OCI-LY3 (cell line): ENCODE measurements at regions not wholly inside any gene's neighbourhood (a gene's known extent, or its start where the extent isn't known, plus 50 kb on each side); places are given as distances from the start of the nearest gene placed in this dataset.

Source experiments
- CTCF ChIP-seq: fragments of 200-600, 300-600 bp; sonication (generic); IDR thresholded peaks from 2 replicates; pipeline ENCODE4 v1.5.1; 2014; ENCODE audit warnings: antibody characterized with exemption, low read length, low read depth
- EZH2phosphoT487 ChIP-seq: fragments of 200-600 bp; shearing (Covaris generic); IDR thresholded peaks from 2 replicates; pipeline ENCODE4 v1.6.1; 2018; ENCODE audit warnings: antibody characterized with exemption, mixed run types, low read depth

- TF ChIP-seq CTCF = no peak
- TF ChIP-seq EZH2phosphoT487 = no peak
Measured at GRCh38 chr5:96610747-96611146, 51.4 kb upstream of the CAST start.
